GM12891 (cell line): ENCODE measurements at regions not wholly inside any gene's neighbourhood (a gene's known extent, or its start where the extent isn't known, plus 50 kb on each side); places are given as distances from the start of the nearest gene placed in this dataset.
"Not testable (repeated sequence)": the region's sequence is repeated elsewhere in the genome, so short reads cannot be mapped to it uniquely, and the experiment has no call there.

Experiments
- PAX5 ChIP-seq: IDR thresholded peaks from 2 replicates; pipeline ENCODE4 v1.6.1; 2011; ENCODE audit warnings: low read length, moderate library complexity, mild to moderate bottlenecking; ENCODE audit not compliant: insufficient read depth, severe bottlenecking
- POLR2A ChIP-seq: IDR thresholded peaks from 2 replicates; pipeline ENCODE4 v1.6.1; 2011; ENCODE audit warnings: low read depth, low read length, control low read depth
- POLR2AphosphoS5 ChIP-seq: IDR thresholded peaks from 2 replicates; pipeline ENCODE4 v1.6.1; 2011; ENCODE audit warnings: low read depth, low read length, control low read depth
- SPI1 ChIP-seq: IDR thresholded peaks from 2 replicates; pipeline ENCODE4 v1.6.1; 2011; ENCODE audit warnings: low read depth, low read length, control low read depth
- TAF1 ChIP-seq: IDR thresholded peaks from 2 replicates; pipeline ENCODE4 v1.6.1; 2011; ENCODE audit warnings: low read depth, low read length, control low read depth

GRCh38 chr16:13336907-13337881 is 435.8 kb downstream of the SHISA9 start:
- not testable (repeated sequence) for TF ChIP-seq TAF1, POLR2A, POLR2AphosphoS5, SPI1, PAX5
